ENCODE measurements at regions not wholly inside any gene's neighbourhood (a gene's known extent, or its start where the extent isn't known, plus 50 kb on each side); places are given as distances from the start of the nearest gene placed in this dataset.

DNA sequence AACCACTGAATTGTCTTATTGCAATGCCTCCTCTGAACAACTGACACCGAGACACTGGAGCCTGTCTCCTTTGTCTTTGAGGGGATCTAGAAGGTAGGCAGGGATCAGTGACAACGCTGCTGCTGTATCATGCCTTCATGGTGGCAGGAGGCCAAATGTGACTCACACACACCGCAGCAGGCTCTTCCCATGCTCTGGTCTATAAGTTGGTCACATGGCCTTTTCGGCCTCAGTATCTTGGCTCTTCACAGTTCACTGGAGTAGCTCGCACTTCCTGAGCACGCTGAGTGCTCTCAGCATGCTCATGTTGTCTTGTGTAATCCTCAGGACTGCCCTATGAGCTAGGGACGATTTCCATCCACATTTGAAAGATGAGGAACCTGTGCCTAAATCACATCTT lies 167.4 kb upstream of the PCSK2 start:
- WGBS (ENCODE audit: insufficient coverage): 83% methylated on average over 6 of the region's 7 CpGs

GRCh38 chr20:17061715-17062114 lies 165.1 kb upstream of the PCSK2 start:
- Histone ChIP-seq H3K36me3 (ENCODE audit: control insufficient read depth, insufficient read depth, low read length) (no peaks in the 10 kb centered on the region), H3K27ac (ENCODE audit: low read depth, low read length) (no peak overlapping the region), H3K27me3 (ENCODE audit: control insufficient read depth, insufficient read depth, low read length) (no peaks in the 10 kb centered on the region), H3K9me3 (ENCODE audit: control insufficient read depth, insufficient read depth, low read length) (no peaks in the 10 kb centered on the region), H3K4me3 (ENCODE audit: low read depth, low read length) (no peak overlapping the region), H3K4me1 (ENCODE audit: control insufficient read depth, insufficient read depth, low read length) (no peaks in the 10 kb centered on the region)
- 79% methylated on average over 2 of the region's 2 CpGs for WGBS (ENCODE audit: insufficient coverage)
- DNase-seq (ENCODE audit: low read depth in 4 of 6, low spot score in 6 of 6): peak in 1 of 6 donors; percentile 17

More for the DNA sequence above, 167.4 kb upstream of the PCSK2 start:
- H3K27ac ChIP-seq (ENCODE audit: low read depth, low read length): no peak overlapping the region
- no peaks in the 10 kb centered on the region for H3K36me3 ChIP-seq (ENCODE audit: control insufficient read depth, insufficient read depth, low read length)
- no peaks in the 10 kb centered on the region for H3K27me3 ChIP-seq (ENCODE audit: control insufficient read depth, insufficient read depth, low read length)
- H3K4me1 ChIP-seq (ENCODE audit: control insufficient read depth, insufficient read depth, low read length): no peaks in the 10 kb centered on the region
- H3K4me3 ChIP-seq (ENCODE audit: low read depth, low read length): no peak overlapping the region
- H3K9me3 ChIP-seq (ENCODE audit: control insufficient read depth, insufficient read depth, low read length): no peaks in the 10 kb centered on the region
- DNase-seq (ENCODE audit: low read depth in 4 of 6, low spot score in 6 of 6): no peak

- H3K36me3 ChIP-seq (ENCODE audit: control insufficient read depth, insufficient read depth, low read length): no peaks in the 10 kb centered on the region
- H3K4me3 ChIP-seq (ENCODE audit: low read depth, low read length): no peak overlapping the region
- H3K27me3 ChIP-seq (ENCODE audit: control insufficient read depth, insufficient read depth, low read length): no peaks in the 10 kb centered on the region
- H3K4me1 ChIP-seq (ENCODE audit: control insufficient read depth, insufficient read depth, low read length): no peaks in the 10 kb centered on the region
- no CpG with 5 or more reads among the region's 1 CpG for WGBS (ENCODE audit: insufficient coverage)
- no peaks in the 10 kb centered on the region for H3K9me3 ChIP-seq (ENCODE audit: control insufficient read depth, insufficient read depth, low read length)
- no peak for DNase-seq (ENCODE audit: low read depth in 4 of 6, low spot score in 6 of 6)
- H3K27ac ChIP-seq (ENCODE audit: low read depth, low read length): no peak overlapping the region
These were observed 164.1 kb upstream of the PCSK2 start for GRCh38 chr20:17062712-17063111.

DNA sequence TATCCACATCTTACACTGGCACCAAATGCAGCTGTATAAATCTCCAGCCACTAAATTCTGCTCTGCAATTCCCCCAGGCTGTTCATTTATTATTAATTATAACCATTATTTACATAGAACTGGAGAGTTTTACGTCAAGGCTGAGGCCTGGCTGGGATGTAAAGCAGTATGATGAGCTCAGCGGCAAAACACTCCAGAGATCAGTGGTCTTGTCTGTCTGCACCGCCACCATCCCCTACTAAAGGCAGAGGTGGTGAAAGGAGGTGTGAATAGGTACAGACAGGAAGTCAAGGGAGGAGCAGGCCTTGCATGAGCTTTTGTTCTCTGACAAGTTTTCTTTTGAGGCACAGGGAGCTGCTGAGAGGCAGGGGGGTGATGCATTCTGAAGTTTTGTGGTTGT lies 159.9 kb upstream of the PCSK2 start:
- H3K4me1 ChIP-seq (ENCODE audit: control insufficient read depth, insufficient read depth, low read length): no peaks in the 10 kb centered on the region
- WGBS (ENCODE audit: insufficient coverage): no CpG with 5 or more reads among the region's 3 CpGs

DNA sequence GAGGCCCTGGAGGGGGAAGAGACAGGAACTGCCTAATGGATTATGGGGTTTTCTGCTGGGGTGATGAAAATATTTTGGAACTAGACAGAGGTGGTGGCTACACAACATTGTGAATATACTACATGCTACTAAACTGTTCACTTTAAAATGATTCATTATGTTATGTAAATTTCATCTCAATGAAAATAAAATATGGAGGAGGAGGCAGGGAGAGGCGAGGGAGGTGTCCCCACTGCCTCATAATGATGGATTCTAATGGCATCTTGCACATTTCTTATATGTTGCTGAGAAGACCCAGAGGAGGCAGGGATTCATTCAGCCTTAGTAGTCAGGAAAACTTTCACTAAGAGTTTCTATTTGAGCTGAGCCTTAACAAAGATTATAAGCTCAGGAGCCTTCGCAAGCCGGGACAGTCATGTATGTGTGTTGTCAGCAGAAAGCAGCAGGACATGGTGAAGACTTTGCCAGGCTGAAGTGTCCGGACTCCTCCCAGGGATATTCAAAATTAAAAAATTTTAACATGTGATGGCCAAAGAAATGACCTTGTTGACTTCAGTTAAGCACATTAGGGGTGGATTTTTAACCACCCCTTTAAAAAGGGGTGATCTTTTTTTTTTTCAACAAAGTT lies 158.6 kb upstream of the PCSK2 start:
- no peaks in the 10 kb centered on the region for H3K4me1 ChIP-seq (ENCODE audit: control insufficient read depth, insufficient read depth, low read length)
- H3K4me3 ChIP-seq (ENCODE audit: low read depth, low read length): no peak overlapping the region
- H3K36me3 ChIP-seq (ENCODE audit: control insufficient read depth, insufficient read depth, low read length): no peaks in the 10 kb centered on the region
- 100% methylated on average over 2 of the region's 4 CpGs for WGBS (ENCODE audit: insufficient coverage)
- no peaks in the 10 kb centered on the region for H3K27me3 ChIP-seq (ENCODE audit: control insufficient read depth, insufficient read depth, low read length)
- peaks cover 3% of the 10 kb centered on the region for H3K9me3 ChIP-seq (ENCODE audit: control insufficient read depth, insufficient read depth, low read length)
- H3K27ac ChIP-seq (ENCODE audit: low read depth, low read length): no peak overlapping the region
- DNase-seq (ENCODE audit: low read depth in 4 of 6, low spot score in 6 of 6): no peak

More for the DNA sequence above, 159.9 kb upstream of the PCSK2 start:
- no peaks in the 10 kb centered on the region for H3K9me3 ChIP-seq (ENCODE audit: control insufficient read depth, insufficient read depth, low read length)
- DNase-seq (ENCODE audit: low read depth in 4 of 6, low spot score in 6 of 6): peak in 1 of 6 donors; percentile 74
- H3K4me3 ChIP-seq (ENCODE audit: low read depth, low read length): no peak overlapping the region
- H3K36me3 ChIP-seq (ENCODE audit: control insufficient read depth, insufficient read depth, low read length): no peaks in the 10 kb centered on the region
- no peak overlapping the region for H3K27ac ChIP-seq (ENCODE audit: low read depth, low read length)
- no peaks in the 10 kb centered on the region for H3K27me3 ChIP-seq (ENCODE audit: control insufficient read depth, insufficient read depth, low read length)

DNA sequence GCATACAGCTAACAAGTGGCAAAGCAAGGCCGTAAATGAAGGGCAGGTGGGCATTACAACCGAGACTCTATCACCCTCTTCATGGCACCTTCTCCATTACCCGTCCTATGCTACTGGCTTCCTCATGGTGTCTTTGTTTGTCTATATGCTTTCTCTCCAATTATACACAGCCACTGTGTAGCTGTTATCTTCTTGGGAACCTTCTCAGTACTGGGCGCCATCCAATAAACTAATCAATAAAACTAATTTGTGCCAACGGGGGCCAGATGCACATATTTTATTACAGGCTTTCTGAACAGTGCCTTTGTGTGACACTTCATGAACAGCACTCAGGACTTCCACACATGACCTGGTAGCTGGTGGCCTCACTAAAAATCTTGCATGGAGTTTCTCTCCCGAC lies 149.8 kb upstream of the PCSK2 start:
- H3K4me3 ChIP-seq (ENCODE audit: low read depth, low read length): no peak overlapping the region
- H3K9me3 ChIP-seq (ENCODE audit: control insufficient read depth, insufficient read depth, low read length): peaks cover 3% of the 10 kb centered on the region
- H3K36me3 ChIP-seq (ENCODE audit: control insufficient read depth, insufficient read depth, low read length): no peaks in the 10 kb centered on the region
- H3K27ac ChIP-seq (ENCODE audit: low read depth, low read length): no peak overlapping the region
- H3K27me3 ChIP-seq (ENCODE audit: control insufficient read depth, insufficient read depth, low read length): no peaks in the 10 kb centered on the region
- 65% methylated on average over 6 of the region's 6 CpGs for WGBS (ENCODE audit: insufficient coverage)
- DNase-seq (ENCODE audit: low read depth in 4 of 6, low spot score in 6 of 6): no peak
- H3K4me1 ChIP-seq (ENCODE audit: control insufficient read depth, insufficient read depth, low read length): no peaks in the 10 kb centered on the region

- Histone ChIP-seq H3K4me1 (ENCODE audit: control insufficient read depth, insufficient read depth, low read length) (no peaks in the 10 kb centered on the region), H3K27me3 (ENCODE audit: control insufficient read depth, insufficient read depth, low read length) (no peaks in the 10 kb centered on the region), H3K27ac (ENCODE audit: low read depth, low read length) (no peak overlapping the region), H3K9me3 (ENCODE audit: control insufficient read depth, insufficient read depth, low read length) (no peaks in the 10 kb centered on the region), H3K36me3 (ENCODE audit: control insufficient read depth, insufficient read depth, low read length) (no peaks in the 10 kb centered on the region), H3K4me3 (ENCODE audit: low read depth, low read length) (no peak overlapping the region)
- no peak for DNase-seq (ENCODE audit: low read depth in 4 of 6, low spot score in 6 of 6)
- WGBS (ENCODE audit: insufficient coverage): 0% methylated on average over 1 of the region's 1 CpG
These were observed 143.1 kb upstream of the PCSK2 start for GRCh38 chr20:17083738-17084137.

GRCh38 chr20:17084909-17085308 lies 141.9 kb upstream of the PCSK2 start:
- no peaks in the 10 kb centered on the region for H3K27me3 ChIP-seq (ENCODE audit: control insufficient read depth, insufficient read depth, low read length)
- no peaks in the 10 kb centered on the region for H3K9me3 ChIP-seq (ENCODE audit: control insufficient read depth, insufficient read depth, low read length)
- no peak for DNase-seq (ENCODE audit: low read depth in 4 of 6, low spot score in 6 of 6)
- H3K4me1 ChIP-seq (ENCODE audit: control insufficient read depth, insufficient read depth, low read length): no peaks in the 10 kb centered on the region
- H3K27ac ChIP-seq (ENCODE audit: low read depth, low read length): no peak overlapping the region
- no peaks in the 10 kb centered on the region for H3K36me3 ChIP-seq (ENCODE audit: control insufficient read depth, insufficient read depth, low read length)
- WGBS (ENCODE audit: insufficient coverage): 91% methylated on average over 2 of the region's 3 CpGs
- no peak overlapping the region for H3K4me3 ChIP-seq (ENCODE audit: low read depth, low read length)

- Histone ChIP-seq H3K27ac (ENCODE audit: low read depth, low read length) (no peak overlapping the region), H3K9me3 (ENCODE audit: control insufficient read depth, insufficient read depth, low read length) (no peaks in the 10 kb centered on the region), H3K4me3 (ENCODE audit: low read depth, low read length) (no peak overlapping the region), H3K36me3 (ENCODE audit: control insufficient read depth, insufficient read depth, low read length) (no peaks in the 10 kb centered on the region), H3K27me3 (ENCODE audit: control insufficient read depth, insufficient read depth, low read length) (no peaks in the 10 kb centered on the region), H3K4me1 (ENCODE audit: control insufficient read depth, insufficient read depth, low read length) (no peaks in the 10 kb centered on the region)
- peak in 1 of 6 donors; percentile 51 for DNase-seq (ENCODE audit: low read depth in 4 of 6, low spot score in 6 of 6)
- WGBS (ENCODE audit: insufficient coverage): 76% methylated on average over 3 of the region's 4 CpGs
These were observed 133.1 kb upstream of the PCSK2 start for GRCh38 chr20:17093782-17094181.

DNA sequence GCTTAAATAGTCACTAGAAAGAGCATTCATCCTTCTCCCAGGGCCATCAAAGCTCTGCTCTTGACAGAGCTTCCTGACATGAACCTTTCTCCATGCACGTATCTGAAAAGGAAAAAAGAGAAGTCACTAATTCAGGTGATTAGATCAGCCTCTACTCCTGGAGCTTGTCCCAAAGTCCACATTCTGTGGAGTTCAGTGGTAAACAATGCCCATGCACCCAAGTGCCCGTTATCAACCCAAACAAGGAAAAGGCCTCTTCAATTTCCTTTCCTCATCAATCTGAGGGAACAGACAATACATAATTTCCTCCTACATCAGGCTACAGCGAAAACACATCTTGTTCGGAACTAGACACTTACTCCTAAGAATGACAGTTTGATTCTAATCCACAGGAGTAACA lies 129.2 kb upstream of the PCSK2 start:
- WGBS (ENCODE audit: insufficient coverage): 100% methylated on average over 3 of the region's 4 CpGs
- H3K36me3 ChIP-seq (ENCODE audit: control insufficient read depth, insufficient read depth, low read length): no peaks in the 10 kb centered on the region
- no peak for DNase-seq (ENCODE audit: low read depth in 4 of 6, low spot score in 6 of 6)

More for the DNA sequence above, 129.2 kb upstream of the PCSK2 start:
- no peak overlapping the region for H3K27ac ChIP-seq (ENCODE audit: low read depth, low read length)
- H3K4me3 ChIP-seq (ENCODE audit: low read depth, low read length): no peak overlapping the region
- H3K4me1 ChIP-seq (ENCODE audit: control insufficient read depth, insufficient read depth, low read length): no peaks in the 10 kb centered on the region
- H3K9me3 ChIP-seq (ENCODE audit: control insufficient read depth, insufficient read depth, low read length): no peaks in the 10 kb centered on the region
- H3K27me3 ChIP-seq (ENCODE audit: control insufficient read depth, insufficient read depth, low read length): no peaks in the 10 kb centered on the region
